ENCODE measurements at regions not wholly inside any gene's neighbourhood (a gene's known extent, or its start where the extent isn't known, plus 50 kb on each side); places are given as distances from the start of the nearest gene placed in this dataset.

DNA sequence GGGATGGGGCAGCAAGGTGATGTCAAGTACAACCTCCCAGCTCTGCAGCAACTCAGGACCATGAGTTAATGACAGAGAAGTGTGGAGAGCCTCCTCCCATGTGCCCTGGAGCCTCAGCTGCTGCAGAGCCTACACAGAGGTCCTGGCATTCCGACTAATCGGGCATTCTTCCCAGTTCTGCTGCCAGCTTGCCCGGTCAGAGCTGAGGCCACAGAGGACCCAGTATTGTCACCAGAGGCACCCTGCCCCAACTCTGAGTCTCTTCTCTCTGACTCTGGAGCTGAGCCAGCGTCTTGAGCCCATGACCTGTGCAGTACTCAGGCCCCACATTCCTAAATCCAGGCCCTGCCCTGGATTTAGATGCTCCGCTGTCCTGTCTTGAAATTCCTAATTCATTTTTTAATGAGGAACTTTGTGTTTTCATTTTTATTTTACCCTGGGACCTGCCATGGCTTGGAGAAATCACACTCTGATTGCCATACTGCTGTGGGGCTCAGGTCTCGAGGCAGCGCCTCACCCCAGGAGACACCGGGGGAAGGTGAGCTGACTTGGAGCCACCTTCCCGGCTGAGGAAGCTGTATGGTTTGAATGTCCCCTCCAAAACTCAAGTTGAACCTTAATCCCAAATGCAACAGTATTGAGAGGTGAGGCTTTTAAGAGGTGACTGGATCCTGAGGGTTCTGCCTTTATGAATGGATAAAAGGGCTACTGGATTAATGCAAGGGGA, 144.9 kb upstream of the ZNF507 start (continued):
- TF ChIP-seq, protein P1, sequence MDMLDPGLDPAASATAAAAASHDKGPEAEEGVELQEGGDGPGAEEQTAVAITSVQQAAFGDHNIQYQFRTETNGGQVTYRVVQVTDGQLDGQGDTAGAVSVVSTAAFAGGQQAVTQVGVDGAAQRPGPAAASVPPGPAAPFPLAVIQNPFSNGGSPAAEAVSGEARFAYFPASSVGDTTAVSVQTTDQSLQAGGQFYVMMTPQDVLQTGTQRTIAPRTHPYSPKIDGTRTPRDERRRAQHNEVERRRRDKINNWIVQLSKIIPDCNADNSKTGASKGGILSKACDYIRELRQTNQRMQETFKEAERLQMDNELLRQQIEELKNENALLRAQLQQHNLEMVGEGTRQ (IDR thresholded peaks at IDR 0.05; ENCODE audit: borderline replicate concordance, low read depth, low read length), result no peak
- TF ChIP-seq CHD2 (IDR thresholded peaks at IDR 0.05; ENCODE audit: low read length, partially characterized antibody) (no peak), POLR2AphosphoS5 (IDR thresholded peaks at IDR 0.05; ENCODE audit: low read depth, low read length) (no peak)

DNA sequence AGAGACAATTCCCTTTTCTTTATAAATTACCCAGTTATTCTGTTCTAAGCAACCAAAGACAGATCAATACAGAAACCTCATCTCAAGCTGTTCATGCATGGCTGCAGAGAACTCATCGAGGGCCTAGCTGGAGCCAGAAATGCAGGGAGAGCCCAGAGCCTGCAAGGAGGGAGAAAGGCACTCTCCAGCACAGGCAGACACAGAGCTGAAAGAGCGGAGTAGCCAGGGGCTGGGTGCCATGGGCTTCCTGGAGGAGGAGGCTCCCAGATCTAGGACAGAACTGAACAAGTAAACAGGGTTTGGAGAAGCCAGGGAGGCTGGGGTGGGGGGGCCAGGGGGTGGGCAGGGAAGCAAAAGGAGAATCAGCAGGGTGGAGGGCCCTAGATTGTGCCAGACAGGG, 144.2 kb upstream of the ZNF507 start:
- no peak overlapping the region for H3K4me3 ChIP-seq (ENCODE audit: low read depth in 2 of 2, low read length in 1 of 2)
- CTCF ChIA-PET, result interaction anchor here (2.1 kb wide), 1 partner anchor 23 kb away, joined by 9 read pairs; no protein-coding TSS in a partner anchor
- H3F3A ChIP-seq (replicated peaks; ENCODE audit: insufficient read depth), result no peaks in the 10 kb centered on the region
- no peak overlapping the region for H2AFZ ChIP-seq (ENCODE audit: low read depth)
- no peaks in the 10 kb centered on the region for H3K79me2 ChIP-seq (ENCODE audit: insufficient read depth)
- WGBS (ENCODE audit: low lambda C conversion rate), result 41% methylated on average over 2 of the region's 2 CpGs
- no peak overlapping the region for H3K4me2 ChIP-seq
- no peaks in the 10 kb centered on the region for H4K20me1 ChIP-seq (ENCODE audit: insufficient read depth)
- H3K27ac ChIP-seq (ENCODE audit: low read depth in 2 of 2, low read length in 1 of 2), result no peak overlapping the region
- H3K4me1 ChIP-seq (ENCODE audit: control insufficient read depth in 1 of 2, insufficient read depth in 2 of 2, low read depth in 1 of 2, low read length in 1 of 2), result peaks cover 0 to 7% of the 10 kb centered on the region in 2 experiments; a peak in 1 of 4 replicates
- H3K27me3 ChIP-seq (ENCODE audit: insufficient read depth), result no peaks in the 10 kb centered on the region
- no peak for TF ChIP-seq NFIC (IDR thresholded peaks at IDR 0.05; ENCODE audit: borderline replicate concordance)
- no peak for TF ChIP-seq MEF2A (IDR thresholded peaks at IDR 0.05; ENCODE audit: borderline replicate concordance, low read depth)
- no peak for TF ChIP-seq POLR2AphosphoS5 (IDR thresholded peaks at IDR 0.05; ENCODE audit: low read depth, low read length)
- TF ChIP-seq NRF1 (IDR thresholded peaks at IDR 0.05; ENCODE audit: low read depth, low read length), result no peak
- no peak for TF ChIP-seq TEAD4 (IDR thresholded peaks at IDR 0.05; ENCODE audit: borderline replicate concordance, insufficient read depth)
- TF ChIP-seq, protein P2, sequence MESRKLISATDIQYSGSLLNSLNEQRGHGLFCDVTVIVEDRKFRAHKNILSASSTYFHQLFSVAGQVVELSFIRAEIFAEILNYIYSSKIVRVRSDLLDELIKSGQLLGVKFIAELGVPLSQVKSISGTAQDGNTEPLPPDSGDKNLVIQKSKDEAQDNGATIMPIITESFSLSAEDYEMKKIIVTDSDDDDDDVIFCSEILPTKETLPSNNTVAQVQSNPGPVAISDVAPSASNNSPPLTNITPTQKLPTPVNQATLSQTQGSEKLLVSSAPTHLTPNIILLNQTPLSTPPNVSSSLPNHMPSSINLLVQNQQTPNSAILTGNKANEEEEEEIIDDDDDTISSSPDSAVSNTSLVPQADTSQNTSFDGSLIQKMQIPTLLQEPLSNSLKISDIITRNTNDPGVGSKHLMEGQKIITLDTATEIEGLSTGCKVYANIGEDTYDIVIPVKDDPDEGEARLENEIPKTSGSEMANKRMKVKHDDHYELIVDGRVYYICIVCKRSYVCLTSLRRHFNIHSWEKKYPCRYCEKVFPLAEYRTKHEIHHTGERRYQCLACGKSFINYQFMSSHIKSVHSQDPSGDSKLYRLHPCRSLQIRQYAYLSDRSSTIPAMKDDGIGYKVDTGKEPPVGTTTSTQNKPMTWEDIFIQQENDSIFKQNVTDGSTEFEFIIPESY (IDR thresholded peaks at IDR 0.05; ENCODE audit: borderline replicate concordance, low read depth), result no peak
- no peak for TF ChIP-seq ELF1 (IDR thresholded peaks at IDR 0.05)
- TF ChIP-seq FOXJ3 (CRISPR knock-in tag; IDR thresholded peaks at IDR 0.05), result no peak
- TF ChIP-seq, protein P3, sequence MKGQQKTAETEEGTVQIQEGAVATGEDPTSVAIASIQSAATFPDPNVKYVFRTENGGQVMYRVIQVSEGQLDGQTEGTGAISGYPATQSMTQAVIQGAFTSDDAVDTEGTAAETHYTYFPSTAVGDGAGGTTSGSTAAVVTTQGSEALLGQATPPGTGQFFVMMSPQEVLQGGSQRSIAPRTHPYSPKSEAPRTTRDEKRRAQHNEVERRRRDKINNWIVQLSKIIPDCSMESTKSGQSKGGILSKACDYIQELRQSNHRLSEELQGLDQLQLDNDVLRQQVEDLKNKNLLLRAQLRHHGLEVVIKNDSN (IDR thresholded peaks at IDR 0.05; ENCODE audit: borderline replicate concordance, low read depth), result no peak
- TF ChIP-seq, protein P4, sequence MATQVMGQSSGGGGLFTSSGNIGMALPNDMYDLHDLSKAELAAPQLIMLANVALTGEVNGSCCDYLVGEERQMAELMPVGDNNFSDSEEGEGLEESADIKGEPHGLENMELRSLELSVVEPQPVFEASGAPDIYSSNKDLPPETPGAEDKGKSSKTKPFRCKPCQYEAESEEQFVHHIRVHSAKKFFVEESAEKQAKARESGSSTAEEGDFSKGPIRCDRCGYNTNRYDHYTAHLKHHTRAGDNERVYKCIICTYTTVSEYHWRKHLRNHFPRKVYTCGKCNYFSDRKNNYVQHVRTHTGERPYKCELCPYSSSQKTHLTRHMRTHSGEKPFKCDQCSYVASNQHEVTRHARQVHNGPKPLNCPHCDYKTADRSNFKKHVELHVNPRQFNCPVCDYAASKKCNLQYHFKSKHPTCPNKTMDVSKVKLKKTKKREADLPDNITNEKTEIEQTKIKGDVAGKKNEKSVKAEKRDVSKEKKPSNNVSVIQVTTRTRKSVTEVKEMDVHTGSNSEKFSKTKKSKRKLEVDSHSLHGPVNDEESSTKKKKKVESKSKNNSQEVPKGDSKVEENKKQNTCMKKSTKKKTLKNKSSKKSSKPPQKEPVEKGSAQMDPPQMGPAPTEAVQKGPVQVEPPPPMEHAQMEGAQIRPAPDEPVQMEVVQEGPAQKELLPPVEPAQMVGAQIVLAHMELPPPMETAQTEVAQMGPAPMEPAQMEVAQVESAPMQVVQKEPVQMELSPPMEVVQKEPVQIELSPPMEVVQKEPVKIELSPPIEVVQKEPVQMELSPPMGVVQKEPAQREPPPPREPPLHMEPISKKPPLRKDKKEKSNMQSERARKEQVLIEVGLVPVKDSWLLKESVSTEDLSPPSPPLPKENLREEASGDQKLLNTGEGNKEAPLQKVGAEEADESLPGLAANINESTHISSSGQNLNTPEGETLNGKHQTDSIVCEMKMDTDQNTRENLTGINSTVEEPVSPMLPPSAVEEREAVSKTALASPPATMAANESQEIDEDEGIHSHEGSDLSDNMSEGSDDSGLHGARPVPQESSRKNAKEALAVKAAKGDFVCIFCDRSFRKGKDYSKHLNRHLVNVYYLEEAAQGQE (IDR thresholded peaks at IDR 0.05; ENCODE audit: low read depth, low read length), result no peak
- TF ChIP-seq TCF12 (IDR thresholded peaks at IDR 0.05), result no peak
- TF ChIP-seq SIN3A (IDR thresholded peaks at IDR 0.05; ENCODE audit: borderline replicate concordance, low read depth, low read length), result no peak
- TF ChIP-seq, protein P5, sequence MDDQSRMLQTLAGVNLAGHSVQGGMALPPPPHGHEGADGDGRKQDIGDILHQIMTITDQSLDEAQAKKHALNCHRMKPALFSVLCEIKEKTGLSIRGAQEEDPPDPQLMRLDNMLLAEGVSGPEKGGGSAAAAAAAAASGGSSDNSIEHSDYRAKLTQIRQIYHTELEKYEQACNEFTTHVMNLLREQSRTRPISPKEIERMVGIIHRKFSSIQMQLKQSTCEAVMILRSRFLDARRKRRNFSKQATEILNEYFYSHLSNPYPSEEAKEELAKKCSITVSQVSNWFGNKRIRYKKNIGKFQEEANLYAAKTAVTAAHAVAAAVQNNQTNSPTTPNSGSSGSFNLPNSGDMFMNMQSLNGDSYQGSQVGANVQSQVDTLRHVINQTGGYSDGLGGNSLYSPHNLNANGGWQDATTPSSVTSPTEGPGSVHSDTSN (IDR thresholded peaks at IDR 0.05), result no peak
- TF ChIP-seq EZH2phosphoT487 (IDR thresholded peaks at IDR 0.05; ENCODE audit: borderline replicate concordance, low read depth), result no peak
- no peak for TF ChIP-seq GABPA (IDR thresholded peaks at IDR 0.05; ENCODE audit: low read depth)
- no peak for TF ChIP-seq FOXM1 (IDR thresholded peaks at IDR 0.05; ENCODE audit: low read depth)
- no peak for TF ChIP-seq RCOR1 (IDR thresholded peaks at IDR 0.05; ENCODE audit: low read length)
- TF ChIP-seq, protein P6, sequence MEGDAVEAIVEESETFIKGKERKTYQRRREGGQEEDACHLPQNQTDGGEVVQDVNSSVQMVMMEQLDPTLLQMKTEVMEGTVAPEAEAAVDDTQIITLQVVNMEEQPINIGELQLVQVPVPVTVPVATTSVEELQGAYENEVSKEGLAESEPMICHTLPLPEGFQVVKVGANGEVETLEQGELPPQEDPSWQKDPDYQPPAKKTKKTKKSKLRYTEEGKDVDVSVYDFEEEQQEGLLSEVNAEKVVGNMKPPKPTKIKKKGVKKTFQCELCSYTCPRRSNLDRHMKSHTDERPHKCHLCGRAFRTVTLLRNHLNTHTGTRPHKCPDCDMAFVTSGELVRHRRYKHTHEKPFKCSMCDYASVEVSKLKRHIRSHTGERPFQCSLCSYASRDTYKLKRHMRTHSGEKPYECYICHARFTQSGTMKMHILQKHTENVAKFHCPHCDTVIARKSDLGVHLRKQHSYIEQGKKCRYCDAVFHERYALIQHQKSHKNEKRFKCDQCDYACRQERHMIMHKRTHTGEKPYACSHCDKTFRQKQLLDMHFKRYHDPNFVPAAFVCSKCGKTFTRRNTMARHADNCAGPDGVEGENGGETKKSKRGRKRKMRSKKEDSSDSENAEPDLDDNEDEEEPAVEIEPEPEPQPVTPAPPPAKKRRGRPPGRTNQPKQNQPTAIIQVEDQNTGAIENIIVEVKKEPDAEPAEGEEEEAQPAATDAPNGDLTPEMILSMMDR (IDR thresholded peaks at IDR 0.05), result no peak
- no peak for TF ChIP-seq CHD2 (IDR thresholded peaks at IDR 0.05; ENCODE audit: low read length, partially characterized antibody)
- no peak for DNase-seq
- H3K36me3 ChIP-seq (replicated peaks in 1 of 2; ENCODE audit: control insufficient read depth in 1 of 2, insufficient read depth in 2 of 2, low read length in 1 of 2), result no peaks in the 10 kb centered on the region
- H3K9me3 ChIP-seq, result no peaks in the 10 kb centered on the region
- POLR2A ChIA-PET, result no interaction called here
- no peak overlapping the region for H3K9ac ChIP-seq
- H3K9me2 ChIP-seq, result no peaks in the 10 kb centered on the region

Measured in SK-N-SH (cell line).